HepG2 (cell line): ENCODE measurements at regions not wholly inside any gene's neighbourhood (a gene's known extent, or its start where the extent isn't known, plus 50 kb on each side); places are given as distances from the start of the nearest gene placed in this dataset.

Experiments used
- HNF4A ChIP-seq: sonication (generic); formaldehyde crosslinking; IDR thresholded peaks from 2 replicates; pipeline ENCODE4 v1.4.0; 2020; ENCODE audit warnings: missing genetic modification reagents
- NFATC3 ChIP-seq: sonication (generic); formaldehyde crosslinking; IDR thresholded peaks from 2 replicates; pipeline ENCODE4 v1.5.1; 2020; ENCODE audit warnings: mild to moderate bottlenecking, missing genetic modification reagents
- ZNF362 ChIP-seq: sonication (generic); formaldehyde crosslinking; IDR thresholded peaks from 2 replicates; pipeline ENCODE4 v1.4.0; 2020; ENCODE audit warnings: missing genetic modification reagents, mild to moderate bottlenecking, borderline replicate concordance
- ZNF501 ChIP-seq: sonication (generic); formaldehyde crosslinking; IDR thresholded peaks from 2 replicates; pipeline ENCODE4 v1.5.1; 2020; ENCODE audit warnings: mild to moderate bottlenecking, moderate library complexity, missing genetic modification reagents

GRCh38 chr17:55663400-55663799 is 59.3 kb downstream of the TMEM100 start:
- TF ChIP-seq NFATC3 (CRISPR knock-in tag) (no peak), HNF4A (CRISPR knock-in tag) (no peak), ZNF501 (CRISPR knock-in tag) (no peak), ZNF362 (no peak)
